GM13976 (cell line): ENCODE measurements at regions not wholly inside any gene's neighbourhood (a gene's known extent, or its start where the extent isn't known, plus 50 kb on each side); places are given as distances from the start of the nearest gene placed in this dataset.
"Not testable (repeated sequence)": the region's sequence is repeated elsewhere in the genome, so short reads cannot be mapped to it uniquely, and the experiment has no call there.

Experiments used
- DNase-seq: peaks from one replicate; pipeline ENCODE4 v3.0.0; 2012; ENCODE audit warnings: low spot score
- in situ Hi-C: fragments of 300-500 bp; cut with MboI; formaldehyde crosslinking; loops from one replicate; pipeline ENCODE4 v1.12.0; 2022; ENCODE audit warnings: low sequenced_read_pairs, mixed read lengths, inconsistent platforms; ENCODE audit not compliant: unreplicated experiment
- TF ChIP-seq, protein P1 (sequence below): IDR thresholded peaks from 2 replicates; pipeline ENCODE4 v1.5.1; 2012; ENCODE audit warnings: borderline replicate concordance, mild to moderate bottlenecking; ENCODE audit not compliant: insufficient read depth; ENCODE audit errors: extremely low read depth, missing control alignments, control extremely low read depth

DNA sequence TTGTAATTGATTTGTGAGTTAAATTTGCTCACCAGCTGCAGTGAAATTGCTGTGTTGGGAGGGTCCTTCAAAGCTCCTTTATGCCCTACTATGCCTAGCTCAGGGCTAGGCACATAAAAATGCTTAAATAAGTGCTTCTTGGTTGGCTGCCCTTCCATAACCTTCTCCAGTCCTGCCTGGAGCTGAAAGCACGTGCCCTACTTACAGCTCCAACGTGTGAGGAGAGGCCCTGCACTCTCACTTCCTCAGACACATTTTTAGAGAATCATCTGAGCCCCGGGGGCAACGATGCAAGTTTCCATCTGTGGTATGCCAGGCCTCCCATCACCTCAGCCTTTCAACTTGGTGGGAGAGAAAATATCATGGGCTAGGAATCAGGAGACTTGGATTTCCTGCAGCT, 202.7 kb downstream of the BCL11A start:
- DNase-seq = no peak
- TF ChIP-seq, protein P1, sequence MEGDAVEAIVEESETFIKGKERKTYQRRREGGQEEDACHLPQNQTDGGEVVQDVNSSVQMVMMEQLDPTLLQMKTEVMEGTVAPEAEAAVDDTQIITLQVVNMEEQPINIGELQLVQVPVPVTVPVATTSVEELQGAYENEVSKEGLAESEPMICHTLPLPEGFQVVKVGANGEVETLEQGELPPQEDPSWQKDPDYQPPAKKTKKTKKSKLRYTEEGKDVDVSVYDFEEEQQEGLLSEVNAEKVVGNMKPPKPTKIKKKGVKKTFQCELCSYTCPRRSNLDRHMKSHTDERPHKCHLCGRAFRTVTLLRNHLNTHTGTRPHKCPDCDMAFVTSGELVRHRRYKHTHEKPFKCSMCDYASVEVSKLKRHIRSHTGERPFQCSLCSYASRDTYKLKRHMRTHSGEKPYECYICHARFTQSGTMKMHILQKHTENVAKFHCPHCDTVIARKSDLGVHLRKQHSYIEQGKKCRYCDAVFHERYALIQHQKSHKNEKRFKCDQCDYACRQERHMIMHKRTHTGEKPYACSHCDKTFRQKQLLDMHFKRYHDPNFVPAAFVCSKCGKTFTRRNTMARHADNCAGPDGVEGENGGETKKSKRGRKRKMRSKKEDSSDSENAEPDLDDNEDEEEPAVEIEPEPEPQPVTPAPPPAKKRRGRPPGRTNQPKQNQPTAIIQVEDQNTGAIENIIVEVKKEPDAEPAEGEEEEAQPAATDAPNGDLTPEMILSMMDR = no peak
- in situ Hi-C loops = no loop called here

- in situ Hi-C loops = no loop called here
- no peak for DNase-seq
- TF ChIP-seq, protein P1 = no peak
Measured at GRCh38 chr2:60347781-60348180, 205.7 kb downstream of the BCL11A start.

DNA sequence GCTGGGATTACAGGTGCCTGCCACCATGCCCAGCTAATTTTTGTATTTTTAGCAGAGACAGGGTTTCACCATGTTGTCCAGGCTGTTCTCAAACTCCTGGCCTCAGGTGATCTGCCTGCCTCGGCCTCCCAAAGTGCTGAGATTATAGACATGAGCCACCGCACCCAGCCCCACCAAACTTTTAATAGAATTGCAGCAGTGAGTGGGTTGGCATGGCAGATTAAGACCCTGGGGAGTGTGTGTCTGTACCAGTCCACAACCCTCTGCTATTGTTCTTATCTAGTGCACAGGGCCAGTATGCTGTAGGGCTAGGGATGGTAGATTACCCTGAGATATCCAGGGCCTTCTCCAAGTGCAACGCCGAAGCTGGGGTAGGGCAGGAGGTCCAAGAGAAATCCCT, 211.0 kb downstream of the BCL11A start:
- in situ Hi-C loops, DNase-seq: not testable (repeated sequence)

GRCh38 chr2:60341151-60341550, 212.3 kb downstream of the BCL11A start:
- in situ Hi-C loops = no loop called here
- no peak for DNase-seq
- TF ChIP-seq, protein P1 = no peak

DNA sequence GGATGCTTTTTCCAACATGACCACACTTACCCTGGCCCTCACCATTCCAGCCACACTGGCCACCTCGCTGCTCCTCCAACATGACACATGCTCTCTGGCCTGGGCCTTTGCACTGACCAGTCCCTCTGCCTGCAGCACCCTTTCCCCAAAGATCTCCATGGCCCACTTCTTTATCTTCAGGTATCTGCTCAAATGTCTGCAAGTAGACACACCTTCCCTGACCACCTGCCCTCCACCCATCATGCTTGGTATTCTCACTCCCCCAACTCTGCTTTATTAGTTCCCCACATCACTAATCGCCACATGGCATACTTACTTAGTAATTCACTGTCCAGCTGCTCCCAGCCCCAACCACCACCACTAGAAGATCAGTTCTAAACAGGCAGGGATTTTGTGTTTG, 214.2 kb downstream of the BCL11A start:
- TF ChIP-seq, protein P1 = no peak
- in situ Hi-C loops = no loop called here
- no peak for DNase-seq

DNA sequence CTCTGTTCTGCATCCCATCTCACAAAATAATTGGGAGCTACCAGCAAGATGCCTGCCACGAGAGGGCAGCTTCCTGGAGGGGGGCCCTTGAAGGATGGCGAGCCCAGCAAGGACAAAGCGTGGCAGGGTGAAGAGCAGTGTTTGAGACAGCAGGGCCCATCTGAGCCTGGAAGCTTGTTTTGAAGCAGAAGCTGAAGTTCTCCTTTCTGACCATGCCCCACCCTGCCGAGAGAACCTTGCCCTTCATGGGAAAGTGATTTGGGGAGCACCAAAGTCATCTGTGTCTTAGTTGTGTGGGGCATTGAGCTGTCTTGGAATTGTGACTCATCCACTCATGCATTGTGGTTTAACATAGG, 216.3 kb downstream of the BCL11A start:
- TF ChIP-seq, protein P1 = no peak
- DNase-seq = no peak
- in situ Hi-C loops = no loop called here

- in situ Hi-C loops = no loop called here
- TF ChIP-seq, protein P1 = no peak
- DNase-seq = no peak
Measured at GRCh38 chr2:60336442-60337141, 216.9 kb downstream of the BCL11A start.
